IMR-90 (cell line): ENCODE measurements at regions not wholly inside any gene's neighbourhood (a gene's known extent, or its start where the extent isn't known, plus 50 kb on each side); places are given as distances from the start of the nearest gene placed in this dataset.

Experiments
- ATAC-seq: fragments of 200-7000 bp; cut with Tn5 transposase; 2 replicates; pipeline ENCODE4 v1.9.1; 2020; ENCODE audit warnings: low read depth, mild to moderate bottlenecking, moderate library complexity
- BruUV-seq: library from RNA; stranded (reverse); fragments of 400-500 nt; replicated peaks from 2 replicates; lab custom pipeline; 2021; lab: Mats Ljungman, UMichigan
- CTCF ChIA-PET: fragments of 300-600 bp; formaldehyde crosslinking; extraction: SDS; loops from one replicate; lab custom pipeline; 2021; ENCODE audit warnings: antibody characterized with exemption; lab: Yijun Ruan, JAX
- POLR2A ChIA-PET: fragments of 300-600 bp; sonication (Branson Sonifier 250); formaldehyde crosslinking; loops from one replicate; lab custom pipeline; 2022; ENCODE audit warnings: antibody characterized with exemption; ENCODE audit not compliant: unreplicated experiment; lab: Charles Lee
- DNase-seq: peaks from one replicate; pipeline ENCODE4 v3.0.0; 2013
- H2AFZ ChIP-seq: replicated peaks from 2 replicates; pipeline ENCODE3; 2013; ENCODE audit warnings: low read length, mild to moderate bottlenecking; ENCODE audit not compliant: poor library complexity
- H2AK5ac ChIP-seq: 2 replicates; pipeline ENCODE4 v1.6.1; 2013; ENCODE audit warnings: low read depth, low read length, inconsistent platforms
- H2AK9ac ChIP-seq: replicated peaks from 2 replicates; pipeline ENCODE3; 2013; ENCODE audit warnings: mild to moderate bottlenecking, low read depth, low read length, moderate library complexity; ENCODE audit not compliant: poor library complexity
- H2BK120ac ChIP-seq: 2 replicates; pipeline ENCODE4 v1.6.1; 2013; ENCODE audit warnings: low read depth, low read length, inconsistent platforms
- H2BK15ac ChIP-seq: 3 replicates; pipeline ENCODE4 v1.6.1; 2013; ENCODE audit warnings: low read depth, low read length, inconsistent platforms
- H2BK20ac ChIP-seq: 2 replicates; pipeline ENCODE4 v1.6.1; 2013; ENCODE audit warnings: low read depth, mild to moderate bottlenecking, inconsistent platforms, low read length, moderate library complexity
- H2BK5ac ChIP-seq: 2 replicates; pipeline ENCODE4 v1.6.1; 2013; ENCODE audit warnings: mild to moderate bottlenecking, low read depth, low read length, inconsistent platforms; ENCODE audit not compliant: poor library complexity, severe bottlenecking
- H3K14ac ChIP-seq: replicated peaks from 2 replicates; pipeline ENCODE4 v1.6.1; 2013; ENCODE audit warnings: low read depth, low read length, inconsistent platforms
- H3K18ac ChIP-seq: 2 replicates; pipeline ENCODE4 v1.6.1; 2013; ENCODE audit warnings: low read depth, low read length, control low read depth
- H3K23ac ChIP-seq: 2 replicates; pipeline ENCODE4 v1.6.1; 2013; ENCODE audit warnings: low read depth, low read length, inconsistent platforms
- H3K27ac ChIP-seq: 2 replicates; pipeline ENCODE4 v1.5.1; 2013; ENCODE audit warnings: mild to moderate bottlenecking, control low read depth, low read length; ENCODE audit not compliant: insufficient read depth
- H3K27me3 ChIP-seq: 2 replicates; pipeline ENCODE4 v1.6.1; 2013; ENCODE audit warnings: low read length; ENCODE audit not compliant: control insufficient read depth, insufficient read depth
- H3K36me3 ChIP-seq: 2 replicates; pipeline ENCODE4 v1.6.1; 2013; ENCODE audit warnings: low read length, mixed read lengths; ENCODE audit not compliant: control insufficient read depth, insufficient read depth
- H3K4ac ChIP-seq: 2 replicates; pipeline ENCODE4 v1.6.1; 2013; ENCODE audit warnings: low read depth, low read length, inconsistent platforms
- H3K4me1 ChIP-seq: 2 replicates; pipeline ENCODE4 v1.6.1; 2013; ENCODE audit warnings: low read length, mixed read lengths; ENCODE audit not compliant: control insufficient read depth, insufficient read depth
- H3K4me2 ChIP-seq: 2 replicates; pipeline ENCODE4 v1.6.1; 2013; ENCODE audit warnings: low read depth, mild to moderate bottlenecking, control low read depth, low read length, moderate library complexity
- H3K4me3 ChIP-seq: 2 replicates; pipeline ENCODE4 v1.5.1; 2013; ENCODE audit warnings: low read depth, mild to moderate bottlenecking, control low read depth, low read length, moderate library complexity; ENCODE audit not compliant: insufficient read depth
- H3K56ac ChIP-seq: 2 replicates; pipeline ENCODE4 v1.6.1; 2013; ENCODE audit warnings: low read length, inconsistent platforms; ENCODE audit not compliant: insufficient read depth; ENCODE audit errors: extremely low read depth
- H3K79me1 ChIP-seq, 2 experiments: 2 replicates each; pipeline ENCODE4 v1.6.1; 2013; ENCODE audit warnings: low read length in 2 of 2, inconsistent platforms in 1 of 2, low read depth in 1 of 2
- H3K9ac ChIP-seq: 2 replicates; pipeline ENCODE4 v1.6.1; 2013; ENCODE audit warnings: low read depth, low read length, control low read depth
- H3K9me1 ChIP-seq: 2 replicates; pipeline ENCODE4 v1.6.1; 2013; ENCODE audit warnings: low read length, inconsistent platforms; ENCODE audit not compliant: insufficient read depth
- H3K9me3 ChIP-seq: 2 replicates; pipeline ENCODE4 v1.6.1; 2013; ENCODE audit warnings: low read length; ENCODE audit not compliant: control insufficient read depth, insufficient read depth
- H4K20me1 ChIP-seq: 2 replicates; pipeline ENCODE4 v1.6.1; 2013; ENCODE audit warnings: low read length, inconsistent platforms; ENCODE audit not compliant: insufficient read depth
- H4K5ac ChIP-seq: 2 replicates; pipeline ENCODE4 v1.6.1; 2013; ENCODE audit warnings: mild to moderate bottlenecking, low read depth, low read length, control low read depth
- H4K8ac ChIP-seq, 2 experiments: 2 replicates each; pipeline ENCODE4 v1.6.1; 2013; ENCODE audit warnings: low read depth in 2 of 2, low read length in 2 of 2, control low read depth in 1 of 2, inconsistent platforms in 1 of 2
- H4K91ac ChIP-seq: 2 replicates; pipeline ENCODE4 v1.6.1; 2013; ENCODE audit warnings: low read depth, low read length, inconsistent platforms; ENCODE audit not compliant: insufficient read depth
- BHLHE40 ChIP-seq: fragments of 150-350 bp; IDR thresholded peaks from 2 replicates; pipeline ENCODE4 v1.6.1; 2016; ENCODE audit warnings: mild to moderate bottlenecking, low read depth, low read length
- CEBPB ChIP-seq: IDR thresholded peaks from 2 replicates; pipeline ENCODE4 v1.6.1; 2012; ENCODE audit warnings: low read depth, low read length, improper control_type of control experiment
- ELK1 ChIP-seq: fragments of 150-350 bp; IDR thresholded peaks from 2 replicates; pipeline ENCODE4 v1.6.1; 2016; ENCODE audit warnings: low read depth, mild to moderate bottlenecking, low read length, moderate library complexity, borderline replicate concordance
- FOS ChIP-seq: fragments of 150-350 bp; IDR thresholded peaks from 2 replicates; pipeline ENCODE4 v1.6.1; 2016; ENCODE audit warnings: low read depth, low read length
- RCOR1 ChIP-seq: IDR thresholded peaks from 2 replicates; pipeline ENCODE4 v1.6.1; 2012; ENCODE audit warnings: mild to moderate bottlenecking, low read length, improper control_type of control experiment; ENCODE audit not compliant: insufficient replicate concordance
- RFX5 ChIP-seq: IDR thresholded peaks from 2 replicates; pipeline ENCODE4 v1.8.0; 2012; ENCODE audit warnings: low read depth, mild to moderate bottlenecking, low read length, moderate library complexity
- SMC3 ChIP-seq: fragments of 150-350 bp; IDR thresholded peaks from 2 replicates; pipeline ENCODE4 v1.6.1; 2016; ENCODE audit warnings: low read depth, mild to moderate bottlenecking, antibody characterized with exemption, low read length, moderate library complexity
- WGBS, 2 experiments: methylation state at CpG; one replicate each; pipeline versions ENCODE4 v1.1.5 to v1.1.7; 2013; ENCODE audit warnings: missing lambda C conversion rate in 2 of 2; ENCODE audit not compliant: insufficient read length in 1 of 2; ENCODE audit errors: extremely low coverage in 2 of 2; 5-methylcytosine and 5-hydroxymethylcytosine counted together
- dilution Hi-C: fragments of 300-500 bp; cut with HindIII; formaldehyde crosslinking; loops from one replicate; pipeline ENCODE4 v1.14.3; 2018; ENCODE audit warnings: low sequenced_read_pairs; ENCODE audit not compliant: unreplicated experiment
- in situ Hi-C: fragments of 300-500 bp; cut with MboI; formaldehyde crosslinking; loops from 3 replicates; pipeline ENCODE4 v1.14.3; 2019; ENCODE audit warnings: low sequenced_read_pairs, inconsistent platforms, mixed read lengths
- intact Hi-C: fragments of 100-400 bp; cut with micrococcal nuclease; formaldehyde crosslinking; loops from 2 replicates; pipeline ENCODE4 v1.10.0; 2022

- H3K4me2 ChIP-seq, result peak overlapping the region; percentile 73
- no peak overlapping the region for H2AK9ac ChIP-seq
- peak overlapping the region; percentile 90 for H3K18ac ChIP-seq
- H3K9me1 ChIP-seq, result peaks cover 11% of the 10 kb centered on the region; the same call in 1 of the 2 replicates
- in situ Hi-C loops, result no loop called here
- no peaks in the 10 kb centered on the region for H3K79me1 ChIP-seq
- H2AK5ac ChIP-seq, result 0 out of 2 replicates have a peak overlapping the region, but pooled peaks have one; percentile 37
- no TSS peak for BruUV-seq
- H4K20me1 ChIP-seq, result no peaks in the 10 kb centered on the region
- 0 out of 2 replicates have a peak overlapping the region, but pooled peaks have one; percentile 3 for H3K14ac ChIP-seq
- ATAC-seq (no peak), DNase-seq (peak; percentile 63)
- H3K56ac ChIP-seq, result no peak overlapping the region
- H4K91ac ChIP-seq, result no peak overlapping the region
- intact Hi-C loops, result loop anchor here (5.0 to 10.0 kb wide), 2 partner anchors 88 to 1584 kb away; partner anchors contain the start of gene ADAMTS1
- H3K4me1 ChIP-seq, result peaks cover 21% of the 10 kb centered on the region; the same call in 1 of the 2 replicates
- dilution Hi-C loops, result no loop called here
- H2BK5ac ChIP-seq, result peak overlapping the region; percentile 66
- no peak overlapping the region for H2AFZ ChIP-seq
- peak overlapping the region; percentile 87 for H4K5ac ChIP-seq
- WGBS, 2 experiments, result no CpG with 5 or more reads among the region's 2 CpGs
- TF ChIP-seq FOS (no peak), SMC3 (no peak), CEBPB (no peak), RCOR1 (no peak), RFX5 (no peak), BHLHE40 (no peak), ELK1 (no peak)
- H2BK15ac ChIP-seq, result no peak overlapping the region
- ChIA-PET POLR2A (no interaction called here), CTCF (interaction anchor here (1.2 kb wide), 1 partner anchor 13 kb away, joined by 3 read pairs; no protein-coding TSS in a partner anchor)
- no peak overlapping the region for H3K4me3 ChIP-seq
- no peak overlapping the region; the same call in 1 of the 2 replicates for H3K23ac ChIP-seq
- H3K27me3 ChIP-seq, result no peaks in the 10 kb centered on the region
- H2BK20ac ChIP-seq, result peak overlapping the region; percentile 27; the same call in 1 of the 2 replicates
- no peaks in the 10 kb centered on the region for H3K9me3 ChIP-seq
- peak overlapping the region; percentile 85; the same call in 1 of the 2 replicates for H3K27ac ChIP-seq
- no peak overlapping the region for H3K9ac ChIP-seq
- no peaks in the 10 kb centered on the region for H3K36me3 ChIP-seq
- peak overlapping the region; percentile 55; the same call in 1 of the 2 replicates for H2BK120ac ChIP-seq
- no peak overlapping the region; the same call in 1 of the 2 replicates for H3K4ac ChIP-seq
- peak overlapping the region; percentile 53 to 63; a peak in 3 of 4 replicates for H4K8ac ChIP-seq
These were observed 563.5 kb downstream of the LTN1 start for GRCh38 chr21:28429161-28429560.
